ENCODE measurements at regions not wholly inside any gene's neighbourhood (a gene's known extent, or its start where the extent isn't known, plus 50 kb on each side); places are given as distances from the start of the nearest gene placed in this dataset.

- ATAC-seq (no peak), FAIRE-seq (no peak), DNase-seq (ENCODE audit: low read depth, low spot score) (no peak)
- Histone ChIP-seq H3K79me2 (ENCODE audit: control insufficient read depth, insufficient read depth, low read length) (no peaks in the 10 kb centered on the region), H2AFZ (ENCODE audit: control insufficient read depth, low read depth, low read length) (no peak overlapping the region), H3K4me1 (ENCODE audit: control insufficient read depth, insufficient read depth, low read length) (no peaks in the 10 kb centered on the region), H3K4me3 (no peak overlapping the region), H3K27me3 (replicated peaks in 1 of 2; ENCODE audit: control insufficient read depth in 2 of 2, insufficient read depth in 2 of 2, low read length in 1 of 2) (no peaks in the 10 kb centered on the region), H3K9ac (ENCODE audit: control insufficient read depth, insufficient read depth, low read length) (no peak overlapping the region), H3K9me3 (replicated peaks; ENCODE audit: control insufficient read depth, insufficient read depth, low read length) (no peaks in the 10 kb centered on the region), H3K36me3 (ENCODE audit: control insufficient read depth in 2 of 2, insufficient read depth in 2 of 2, low read length in 1 of 2) (no peaks in the 10 kb centered on the region), H4K20me1 (ENCODE audit: control insufficient read depth, insufficient read depth) (no peaks in the 10 kb centered on the region), H3K4me2 (ENCODE audit: control insufficient read depth, insufficient read depth) (no peak overlapping the region), H3K27ac (ENCODE audit: control insufficient read depth, insufficient read depth) (no peak overlapping the region)
- POLR2A ChIA-PET, result no interaction called here
- intact Hi-C loops (cut with micrococcal nuclease; ENCODE audit: unreplicated experiment), result no loop called here
- SMC1A ChIA-PET (ENCODE audit: uncharacterized antibody, unreplicated experiment), result no interaction called here
- RAD21 ChIA-PET (ENCODE audit: unreplicated experiment), result no interaction called here
- in situ Hi-C loops (cut with MboI), result no loop called here
- BruUV-seq (replicated peaks), result no TSS peak
- no peak for TF ChIP-seq ZNF384 (IDR thresholded peaks at IDR 0.05; ENCODE audit: borderline replicate concordance, low read depth, low read length)
- no peak for TF ChIP-seq HDAC2 (IDR thresholded peaks at IDR 0.05)
- peak; percentile 33; the same call in 1 of the 2 replicates for TF ChIP-seq PKNOX1 (IDR thresholded peaks at IDR 0.05)
- TF ChIP-seq NR2F1 (conservative IDR thresholded peaks at IDR 0.05), result no peak
- CTCF ChIA-PET, result interaction anchor here (0.6 kb wide), 1 partner anchor 436 kb away, joined by 3 read pairs; no protein-coding TSS in a partner anchor
These were observed 1050.5 kb downstream of the BCL11A start for GRCh38 chr2:59502981-59503380.

DNA sequence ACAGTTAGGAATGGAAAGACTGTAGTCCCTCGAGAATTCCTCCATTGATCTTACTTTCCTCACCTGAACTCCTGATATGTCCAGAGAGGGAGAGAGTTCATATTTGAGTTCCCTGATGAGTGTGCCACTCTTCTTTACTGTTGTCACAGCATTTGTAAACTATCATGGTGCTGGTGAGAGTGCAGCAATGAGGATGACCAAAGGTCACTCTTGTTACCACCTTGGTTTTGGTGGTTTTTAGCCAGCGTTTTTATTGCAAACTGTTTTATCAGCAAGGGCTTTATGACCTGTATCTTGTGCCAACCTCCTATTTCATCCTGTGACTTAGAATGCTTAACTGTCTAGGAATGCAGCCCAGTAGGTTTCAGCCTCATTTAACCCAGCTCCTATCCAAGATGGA is 1062.5 kb downstream of the BCL11A start:
- SMC1A ChIA-PET (ENCODE audit: uncharacterized antibody, unreplicated experiment), result no interaction called here
- intact Hi-C loops (cut with micrococcal nuclease; ENCODE audit: unreplicated experiment), result no loop called here
- POLR2A ChIA-PET, result no interaction called here
- Histone ChIP-seq H2AFZ (ENCODE audit: control insufficient read depth, low read depth, low read length) (no peak overlapping the region), H3K27me3 (replicated peaks in 1 of 2; ENCODE audit: control insufficient read depth in 2 of 2, insufficient read depth in 2 of 2, low read length in 1 of 2) (no peaks in the 10 kb centered on the region), H3K9ac (ENCODE audit: control insufficient read depth, insufficient read depth, low read length) (no peak overlapping the region), H3K4me1 (ENCODE audit: control insufficient read depth, insufficient read depth, low read length) (no peaks in the 10 kb centered on the region), H3K27ac (ENCODE audit: control insufficient read depth, insufficient read depth) (no peak overlapping the region), H3K79me2 (ENCODE audit: control insufficient read depth, insufficient read depth, low read length) (no peaks in the 10 kb centered on the region), H3K36me3 (ENCODE audit: control insufficient read depth in 2 of 2, insufficient read depth in 2 of 2, low read length in 1 of 2) (no peaks in the 10 kb centered on the region), H3K4me2 (ENCODE audit: control insufficient read depth, insufficient read depth) (no peak overlapping the region), H3K9me3 (replicated peaks; ENCODE audit: control insufficient read depth, insufficient read depth, low read length) (no peaks in the 10 kb centered on the region; the same call in 2 of the 3 replicates), H4K20me1 (ENCODE audit: control insufficient read depth, insufficient read depth) (no peaks in the 10 kb centered on the region), H3K4me3 (no peak overlapping the region)
- in situ Hi-C loops (cut with MboI), result no loop called here
- DNase-seq (ENCODE audit: low read depth, low spot score) (no peak), FAIRE-seq (no peak), ATAC-seq (no peak)
- 16% methylated on average over 2 of the region's 2 CpGs for WGBS (ENCODE audit: insufficient coverage, insufficient replicate concordance, low lambda C conversion rate, missing lambda C conversion rate)
- no TSS peak for BruUV-seq (replicated peaks)
- CTCF ChIA-PET, result no interaction called here
- RAD21 ChIA-PET (ENCODE audit: unreplicated experiment), result no interaction called here
- TF ChIP-seq RAD51 (IDR thresholded peaks at IDR 0.05) (no peak), SMAD1 (IDR thresholded peaks at IDR 0.05; ENCODE audit: low read depth, partially characterized antibody) (no peak), SREBF2 (IDR thresholded peaks at IDR 0.05; ENCODE audit: low read length) (no peak), FOS (IDR thresholded peaks at IDR 0.05; ENCODE audit: borderline replicate concordance, extremely low read depth, insufficient read length) (no peak), SUPT20H (IDR thresholded peaks at IDR 0.05; ENCODE audit: borderline replicate concordance, control insufficient read depth, low read depth, low read length) (no peak), RAD21 (IDR thresholded peaks at IDR 0.05; ENCODE audit: insufficient read depth, low read depth, low read length) (no peak), NKRF (conservative IDR thresholded peaks at IDR 0.05) (no peak), IRF4 (IDR thresholded peaks at IDR 0.05; ENCODE audit: low read depth, low read length) (no peak), IKZF2 (IDR thresholded peaks at IDR 0.05) (no peak)
- TF ChIP-seq, protein P1, sequence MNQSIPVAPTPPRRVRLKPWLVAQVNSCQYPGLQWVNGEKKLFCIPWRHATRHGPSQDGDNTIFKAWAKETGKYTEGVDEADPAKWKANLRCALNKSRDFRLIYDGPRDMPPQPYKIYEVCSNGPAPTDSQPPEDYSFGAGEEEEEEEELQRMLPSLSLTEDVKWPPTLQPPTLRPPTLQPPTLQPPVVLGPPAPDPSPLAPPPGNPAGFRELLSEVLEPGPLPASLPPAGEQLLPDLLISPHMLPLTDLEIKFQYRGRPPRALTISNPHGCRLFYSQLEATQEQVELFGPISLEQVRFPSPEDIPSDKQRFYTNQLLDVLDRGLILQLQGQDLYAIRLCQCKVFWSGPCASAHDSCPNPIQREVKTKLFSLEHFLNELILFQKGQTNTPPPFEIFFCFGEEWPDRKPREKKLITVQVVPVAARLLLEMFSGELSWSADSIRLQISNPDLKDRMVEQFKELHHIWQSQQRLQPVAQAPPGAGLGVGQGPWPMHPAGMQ (IDR thresholded peaks at IDR 0.05; ENCODE audit: borderline replicate concordance), result no peak

Data from GM12878 (cell line).